PFSK-1 (cell line): ENCODE measurements at regions not wholly inside any gene's neighbourhood (a gene's known extent, or its start where the extent isn't known, plus 50 kb on each side); places are given as distances from the start of the nearest gene placed in this dataset.

ENCODE experiments used
- FOXP2 ChIP-seq: optimal IDR thresholded peaks from 2 replicates; pipeline ENCODE3; 2011; ENCODE audit warnings: borderline replicate concordance, control low read depth, inconsistent platforms; ENCODE audit not compliant: insufficient read depth; ENCODE audit errors: extremely low read length, extremely low read depth
- POLR2AphosphoS5 ChIP-seq: IDR thresholded peaks from 2 replicates; pipeline ENCODE4 v1.6.1; 2012; ENCODE audit warnings: low read depth, mild to moderate bottlenecking, control low read depth, low read length, moderate library complexity
- SIN3A ChIP-seq: IDR thresholded peaks from 2 replicates; pipeline ENCODE4 v1.6.1; 2012; ENCODE audit warnings: mild to moderate bottlenecking, low read length, moderate library complexity, borderline replicate concordance; ENCODE audit not compliant: insufficient read depth
- TAF1 ChIP-seq: IDR thresholded peaks from 2 replicates; pipeline ENCODE4 v1.6.1; 2012; ENCODE audit warnings: low read length, control low read depth, borderline replicate concordance; ENCODE audit not compliant: insufficient read depth
- TF ChIP-seq, protein P1 (sequence below), 2 experiments: IDR thresholded peaks; 2 replicates each; pipeline versions ENCODE4 v1.6.1 to v1.8.0; 2011 to 2012; ENCODE audit warnings: low read depth in 2 of 2, low read length in 2 of 2, control low read depth in 1 of 2, inconsistent platforms in 1 of 2, mild to moderate bottlenecking in 1 of 2, moderate library complexity in 1 of 2; ENCODE audit not compliant: insufficient read depth in 1 of 2

DNA sequence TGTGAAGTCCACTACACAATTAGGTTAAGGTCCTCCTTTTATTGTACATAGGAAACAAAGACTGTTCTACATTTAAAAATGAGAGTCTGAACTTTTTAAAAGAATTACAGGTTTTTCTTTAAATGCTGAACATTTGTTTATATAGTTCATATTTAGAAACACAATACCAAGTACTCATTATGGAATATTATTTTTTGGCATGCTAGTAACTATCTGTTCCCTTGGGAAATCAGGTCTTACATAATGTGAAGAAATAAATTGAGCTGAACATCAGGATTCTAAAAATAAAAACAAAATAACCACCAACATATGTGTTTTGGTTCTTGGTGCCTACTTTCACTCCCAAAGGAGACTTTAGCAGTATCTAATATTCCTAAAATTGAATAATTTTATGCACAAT is 230.5 kb upstream of the IZUMO3 start:
- TF ChIP-seq TAF1 (no peak), POLR2AphosphoS5 (no peak), SIN3A (no peak), FOXP2 (no peak)
- TF ChIP-seq, protein P1, sequence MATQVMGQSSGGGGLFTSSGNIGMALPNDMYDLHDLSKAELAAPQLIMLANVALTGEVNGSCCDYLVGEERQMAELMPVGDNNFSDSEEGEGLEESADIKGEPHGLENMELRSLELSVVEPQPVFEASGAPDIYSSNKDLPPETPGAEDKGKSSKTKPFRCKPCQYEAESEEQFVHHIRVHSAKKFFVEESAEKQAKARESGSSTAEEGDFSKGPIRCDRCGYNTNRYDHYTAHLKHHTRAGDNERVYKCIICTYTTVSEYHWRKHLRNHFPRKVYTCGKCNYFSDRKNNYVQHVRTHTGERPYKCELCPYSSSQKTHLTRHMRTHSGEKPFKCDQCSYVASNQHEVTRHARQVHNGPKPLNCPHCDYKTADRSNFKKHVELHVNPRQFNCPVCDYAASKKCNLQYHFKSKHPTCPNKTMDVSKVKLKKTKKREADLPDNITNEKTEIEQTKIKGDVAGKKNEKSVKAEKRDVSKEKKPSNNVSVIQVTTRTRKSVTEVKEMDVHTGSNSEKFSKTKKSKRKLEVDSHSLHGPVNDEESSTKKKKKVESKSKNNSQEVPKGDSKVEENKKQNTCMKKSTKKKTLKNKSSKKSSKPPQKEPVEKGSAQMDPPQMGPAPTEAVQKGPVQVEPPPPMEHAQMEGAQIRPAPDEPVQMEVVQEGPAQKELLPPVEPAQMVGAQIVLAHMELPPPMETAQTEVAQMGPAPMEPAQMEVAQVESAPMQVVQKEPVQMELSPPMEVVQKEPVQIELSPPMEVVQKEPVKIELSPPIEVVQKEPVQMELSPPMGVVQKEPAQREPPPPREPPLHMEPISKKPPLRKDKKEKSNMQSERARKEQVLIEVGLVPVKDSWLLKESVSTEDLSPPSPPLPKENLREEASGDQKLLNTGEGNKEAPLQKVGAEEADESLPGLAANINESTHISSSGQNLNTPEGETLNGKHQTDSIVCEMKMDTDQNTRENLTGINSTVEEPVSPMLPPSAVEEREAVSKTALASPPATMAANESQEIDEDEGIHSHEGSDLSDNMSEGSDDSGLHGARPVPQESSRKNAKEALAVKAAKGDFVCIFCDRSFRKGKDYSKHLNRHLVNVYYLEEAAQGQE (IDR thresholded peaks at IDR 0.05; ENCODE audit: insufficient read depth in 1 of 2, low read depth in 2 of 2, low read length in 2 of 2) = no peak

DNA sequence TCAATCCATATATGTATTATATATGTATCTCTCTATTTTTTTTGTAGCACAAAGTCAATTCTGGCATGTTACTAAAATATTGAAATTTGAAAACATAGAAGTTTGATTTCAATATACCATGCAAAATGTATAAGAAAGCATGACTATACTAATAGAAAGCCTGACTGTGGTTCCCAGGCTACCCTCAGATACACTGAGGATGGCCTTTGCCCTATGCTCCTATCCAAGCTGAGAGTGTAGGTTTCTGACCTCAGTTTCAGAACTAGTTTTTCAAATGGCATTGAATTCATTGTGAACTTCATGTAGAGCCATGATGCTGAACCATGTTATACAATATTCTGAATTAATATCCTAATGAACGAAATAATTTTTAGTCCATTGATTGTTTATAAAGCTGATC is 220.4 kb upstream of the IZUMO3 start:
- TF ChIP-seq POLR2AphosphoS5 (no peak), FOXP2 (no peak), TAF1 (no peak), SIN3A (no peak)
- TF ChIP-seq, protein P1 (IDR thresholded peaks at IDR 0.05; ENCODE audit: insufficient read depth in 1 of 2, low read depth in 2 of 2, low read length in 2 of 2) = no peak

DNA sequence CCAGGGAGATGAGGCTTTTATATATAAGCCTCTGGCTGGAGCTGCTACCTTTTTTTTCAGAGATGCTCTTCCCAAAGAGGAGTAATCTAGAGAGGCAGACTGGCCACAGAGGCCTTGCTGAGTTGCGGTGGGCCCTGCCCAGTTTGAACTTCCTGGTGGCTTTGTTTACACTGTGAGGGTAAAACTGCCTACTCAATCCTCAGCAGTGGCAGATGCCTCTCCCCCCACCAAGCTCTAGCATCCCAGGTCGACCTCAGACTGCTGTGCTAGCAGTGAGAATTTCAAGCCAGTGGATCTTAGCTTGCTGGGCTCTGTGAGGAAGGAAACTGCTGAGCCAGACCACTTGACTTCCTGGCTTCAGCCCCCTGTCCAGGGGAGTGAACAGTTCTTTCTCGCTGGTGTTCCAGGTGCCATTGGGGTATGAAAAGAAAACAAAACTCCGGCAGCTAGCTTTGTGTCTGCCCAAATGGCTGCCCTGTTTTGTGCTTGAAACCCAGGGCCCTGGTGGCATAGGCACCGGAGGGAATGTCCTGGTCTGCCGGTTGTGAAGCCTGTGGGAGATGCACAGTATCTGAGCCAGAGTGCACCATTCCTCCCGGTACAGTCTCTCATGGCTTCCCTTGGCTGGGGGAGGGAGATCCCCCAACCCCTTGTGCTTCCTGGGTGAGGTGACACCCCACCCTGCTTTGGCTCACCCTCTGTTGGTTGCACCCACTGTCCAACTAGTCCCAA is 219.5 kb upstream of the IZUMO3 start:
- no peak for TF ChIP-seq SIN3A

DNA sequence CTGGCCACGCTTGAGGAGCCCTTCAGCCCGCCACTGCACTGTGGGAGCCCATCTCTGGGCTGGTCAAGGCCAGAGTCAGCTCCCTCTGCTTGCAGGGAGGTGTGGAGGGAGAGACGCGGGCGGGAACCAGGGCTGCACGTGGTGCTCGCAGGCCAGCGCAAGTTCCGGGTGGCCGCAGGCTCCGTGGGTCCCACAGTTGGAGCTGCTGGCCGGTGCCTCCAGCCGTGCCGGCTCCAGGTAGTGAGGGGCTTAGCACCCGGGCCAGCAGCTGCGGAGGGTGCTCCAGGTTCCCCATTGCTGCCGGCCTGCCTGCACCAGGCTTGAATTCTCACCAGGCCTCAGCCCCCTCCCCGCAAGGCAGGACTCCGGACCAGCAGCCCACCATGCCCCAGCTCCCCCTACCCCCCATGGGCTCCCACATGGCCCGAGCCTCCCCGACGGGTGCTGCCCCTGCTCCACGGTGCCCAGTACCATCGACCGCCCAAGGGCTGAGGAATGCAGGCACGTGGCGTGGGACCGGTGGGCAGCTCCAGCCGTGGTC is 192.8 kb upstream of the IZUMO3 start:
- no peak for TF ChIP-seq POLR2AphosphoS5
- TF ChIP-seq, protein P1 (IDR thresholded peaks at IDR 0.05; ENCODE audit: insufficient read depth in 1 of 2, low read depth in 2 of 2, low read length in 2 of 2) = no peak
- no peak for TF ChIP-seq FOXP2
- no peak for TF ChIP-seq TAF1
- TF ChIP-seq SIN3A = no peak

DNA sequence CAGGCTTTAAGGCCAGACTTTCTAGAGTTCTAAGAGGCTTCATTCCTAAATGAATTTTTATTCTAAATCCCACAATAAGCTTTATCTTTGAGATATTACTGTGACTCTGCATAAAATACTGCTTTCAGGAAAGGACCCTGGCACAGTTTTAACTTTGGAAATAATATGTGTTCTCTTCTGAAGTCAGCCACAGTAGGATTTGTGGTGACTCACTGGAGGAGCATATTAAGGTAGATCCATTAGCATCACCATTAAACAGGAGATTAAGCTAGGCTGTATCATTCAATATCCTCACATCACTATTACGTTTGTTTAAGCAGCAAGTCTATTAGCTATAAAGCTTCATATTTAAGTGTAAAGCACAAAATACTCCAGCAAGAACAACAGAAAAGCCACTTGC is 186.1 kb upstream of the IZUMO3 start:
- TF ChIP-seq SIN3A = no peak
- TF ChIP-seq FOXP2 = no peak
- TF ChIP-seq TAF1 = no peak
- no peak for TF ChIP-seq POLR2AphosphoS5
- TF ChIP-seq, protein P1 (IDR thresholded peaks at IDR 0.05; ENCODE audit: insufficient read depth in 1 of 2, low read depth in 2 of 2, low read length in 2 of 2) = no peak
